ENCODE measurements at regions not wholly inside any gene's neighbourhood (a gene's known extent, or its start where the extent isn't known, plus 50 kb on each side); places are given as distances from the start of the nearest gene placed in this dataset.
"Not testable (repeated sequence)": the region's sequence is repeated elsewhere in the genome, so short reads cannot be mapped to it uniquely, and the experiment has no call there.

GRCh38 chr15:31673263-31673662 is 346.6 kb downstream of the KLF13 start:
- not testable (repeated sequence) for DNase-seq (ENCODE audit: low read depth)

GRCh38 chr15:31681529-31682259 is 348.6 kb upstream of the CHRNA7 start:
- not testable (repeated sequence) for DNase-seq (ENCODE audit: low read depth)

- not testable (repeated sequence) for DNase-seq (ENCODE audit: low read depth)
These were observed 343.2 kb upstream of the CHRNA7 start for GRCh38 chr15:31687088-31687487.

GRCh38 chr15:31696509-31696908 is 333.8 kb upstream of the CHRNA7 start:
- not testable (repeated sequence) for DNase-seq (ENCODE audit: low read depth)

GRCh38 chr15:31705076-31705678 is 325.1 kb upstream of the CHRNA7 start:
- DNase-seq (ENCODE audit: low read depth), result not testable (repeated sequence)

GRCh38 chr15:31707944-31708702 is 322.2 kb upstream of the CHRNA7 start:
- DNase-seq (ENCODE audit: low read depth), result not testable (repeated sequence)

GRCh38 chr15:31708703-31709327 is 321.5 kb upstream of the CHRNA7 start:
- not testable (repeated sequence) for DNase-seq (ENCODE audit: low read depth)

GRCh38 chr15:31709479-31709878 is 320.8 kb upstream of the CHRNA7 start:
- DNase-seq (ENCODE audit: low read depth), result not testable (repeated sequence)

- not testable (repeated sequence) for DNase-seq (ENCODE audit: low read depth)
These were observed 319.5 kb upstream of the CHRNA7 start for GRCh38 chr15:31710806-31711205.

GRCh38 chr15:31715208-31715607 is 315.1 kb upstream of the CHRNA7 start:
- not testable (repeated sequence) for DNase-seq (ENCODE audit: low read depth)

GRCh38 chr15:31718625-31719024 is 311.7 kb upstream of the CHRNA7 start:
- not testable (repeated sequence) for DNase-seq (ENCODE audit: low read depth)

- not testable (repeated sequence) for DNase-seq (ENCODE audit: low read depth)
These were observed 310.8 kb upstream of the CHRNA7 start for GRCh38 chr15:31719396-31720022.

GRCh38 chr15:31723019-31723418 is 307.3 kb upstream of the CHRNA7 start:
- DNase-seq (ENCODE audit: low read depth), result not testable (repeated sequence)

GRCh38 chr15:31724903-31725302 is 305.4 kb upstream of the CHRNA7 start:
- DNase-seq (ENCODE audit: low read depth), result not testable (repeated sequence)

GRCh38 chr15:31725619-31726018 is 304.7 kb upstream of the CHRNA7 start:
- not testable (repeated sequence) for DNase-seq (ENCODE audit: low read depth)

- no peak for DNase-seq (ENCODE audit: low read depth)
These were observed 302.7 kb upstream of the CHRNA7 start for GRCh38 chr15:31727612-31728011.

GRCh38 chr15:31732726-31733125 is 297.6 kb upstream of the CHRNA7 start:
- DNase-seq (ENCODE audit: low read depth), result no peak

GRCh38 chr15:31733424-31733823 is 296.9 kb upstream of the CHRNA7 start:
- DNase-seq (ENCODE audit: low read depth), result no peak

GRCh38 chr15:31740203-31740602 is 290.1 kb upstream of the CHRNA7 start:
- no peak for DNase-seq (ENCODE audit: low read depth)

GRCh38 chr15:31745841-31746240 is 284.5 kb upstream of the CHRNA7 start:
- no peak for DNase-seq (ENCODE audit: low read depth)

GRCh38 chr15:31752065-31752762 is 278.1 kb upstream of the CHRNA7 start:
- no peak for DNase-seq (ENCODE audit: low read depth)

Data from activated T-cell treated with anti-CD3 and anti-CD28 coated beads for 1 hour (primary cell).